GM12872 (cell line): ENCODE measurements at regions not wholly inside any gene's neighbourhood (a gene's known extent, or its start where the extent isn't known, plus 50 kb on each side); places are given as distances from the start of the nearest gene placed in this dataset.

Source experiments
- CTCF ChIP-seq: IDR thresholded peaks from 3 replicates; pipeline ENCODE4 v1.5.1; 2011; ENCODE audit warnings: low read depth, mild to moderate bottlenecking, low read length, moderate library complexity; ENCODE audit not compliant: insufficient read depth

DNA sequence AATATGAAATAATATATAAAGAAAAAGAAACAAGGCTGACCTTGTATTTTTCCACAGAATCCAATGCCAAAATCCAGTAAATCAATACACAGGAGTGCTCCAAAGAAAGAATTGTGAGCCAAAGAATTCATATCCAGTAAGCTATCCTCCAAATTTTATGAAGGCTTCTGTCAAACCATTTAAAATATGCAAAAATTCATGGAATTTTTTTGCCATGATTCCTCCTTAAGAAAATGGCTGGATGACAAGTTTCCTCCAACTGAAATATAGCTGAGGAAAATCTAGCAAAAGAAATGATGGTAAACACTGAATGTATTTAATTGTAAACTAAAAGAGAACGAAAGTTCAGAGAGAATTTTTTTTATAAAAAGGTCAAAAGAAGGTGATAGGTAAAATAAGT, 290.3 kb downstream of the UBE3D start:
- no peak for TF ChIP-seq CTCF

DNA sequence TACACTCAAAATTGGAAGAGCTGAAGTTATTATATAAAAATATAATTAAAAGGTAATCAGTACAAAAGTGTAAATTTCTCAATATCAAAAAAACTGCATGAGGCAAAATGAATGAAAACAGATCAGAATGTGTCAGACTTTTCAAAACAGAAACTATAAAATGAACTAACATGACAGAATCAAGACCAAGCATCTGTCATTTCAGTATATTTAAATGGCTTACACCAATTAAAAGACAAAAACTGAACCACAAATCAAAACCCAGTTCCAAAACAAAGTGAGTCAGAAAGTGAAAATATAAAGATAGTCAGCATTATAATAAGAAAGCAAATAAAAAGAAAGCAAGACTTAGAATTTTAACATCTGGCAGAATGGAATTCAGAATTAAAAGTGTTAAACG, 289.7 kb downstream of the UBE3D start:
- TF ChIP-seq CTCF = no peak

- TF ChIP-seq CTCF = no peak
These were observed 286.6 kb downstream of the UBE3D start for GRCh38 chr6:82779041-82779440.

DNA sequence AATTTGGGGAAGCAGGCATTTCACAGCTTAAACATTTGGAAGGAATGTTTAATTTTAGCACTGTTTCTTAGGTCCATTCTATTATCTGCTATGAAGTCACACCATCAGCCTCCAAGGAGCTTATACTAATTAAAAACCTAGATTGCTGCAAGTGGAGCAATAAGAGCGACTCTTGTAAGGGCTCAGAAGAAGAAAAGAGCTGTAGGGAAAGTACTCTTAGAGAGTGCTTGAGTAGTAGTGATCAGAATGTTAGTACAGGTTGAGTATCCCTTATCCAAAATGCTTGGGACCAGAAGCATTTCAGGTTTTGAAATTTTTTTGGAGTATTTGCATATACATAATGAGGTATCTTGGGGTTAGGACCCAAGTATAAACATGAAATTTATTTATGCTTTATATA, 285.3 kb downstream of the UBE3D start:
- TF ChIP-seq CTCF = no peak

DNA sequence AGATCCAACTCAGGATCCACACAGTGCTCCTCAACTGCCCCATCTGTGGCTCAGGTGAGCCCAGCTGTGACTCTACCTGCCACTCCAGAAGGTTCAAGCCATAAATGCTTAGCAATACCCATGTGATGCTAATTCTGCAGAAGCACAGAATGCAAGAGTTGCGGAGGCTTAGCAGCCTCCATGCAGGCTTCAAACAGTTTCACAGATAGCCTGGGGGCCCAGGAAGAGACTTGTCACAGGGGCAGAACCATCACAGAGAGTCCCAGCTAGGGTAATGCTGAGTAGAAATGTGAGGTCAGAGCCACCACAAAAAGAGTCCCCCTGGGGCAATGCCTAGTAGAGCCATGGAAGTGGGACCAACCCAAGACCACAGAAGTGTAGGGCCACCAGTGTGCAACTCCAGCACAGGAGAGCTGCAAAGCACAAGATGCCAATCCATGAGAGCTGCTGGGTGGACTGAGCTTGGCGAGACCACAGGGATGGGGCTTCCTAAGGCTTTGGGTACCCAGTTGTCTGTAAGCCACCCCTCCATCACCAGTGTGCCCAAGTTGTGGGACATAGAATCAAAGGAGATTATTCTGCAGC, 283.9 kb downstream of the UBE3D start:
- no peak for TF ChIP-seq CTCF

DNA sequence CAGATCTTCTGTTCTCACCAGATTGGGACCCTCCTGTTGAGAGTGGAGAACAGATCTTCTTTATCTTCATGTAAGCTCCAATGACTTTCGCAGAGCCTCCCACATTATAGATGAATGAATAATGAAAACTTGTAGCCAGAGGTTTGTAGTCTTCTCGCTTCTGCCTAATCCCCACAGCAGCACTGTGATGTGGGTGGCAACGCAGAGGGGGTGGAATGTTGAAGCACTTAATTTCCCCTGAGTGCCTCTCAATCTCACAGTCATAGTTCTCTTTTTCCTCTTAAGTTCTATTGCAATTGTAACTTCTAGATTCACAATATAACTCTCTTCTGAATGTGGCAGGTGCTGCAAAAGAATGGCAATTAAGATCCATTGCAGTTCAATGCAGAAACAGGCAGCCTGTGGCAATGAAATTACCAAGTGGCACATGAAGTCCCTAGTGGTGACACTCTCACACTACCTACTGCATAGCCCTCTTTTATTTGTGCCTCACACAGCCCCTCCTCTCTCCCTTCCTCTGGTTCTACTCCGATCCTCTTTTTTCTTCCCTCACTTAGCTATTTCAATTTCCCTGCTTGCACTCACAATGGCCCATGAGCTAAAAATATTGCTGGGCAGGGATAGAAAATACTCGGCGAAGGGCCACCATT, 281.9 kb downstream of the UBE3D start:
- peak; percentile 30; the same call in 1 of the 3 replicates for TF ChIP-seq CTCF

DNA sequence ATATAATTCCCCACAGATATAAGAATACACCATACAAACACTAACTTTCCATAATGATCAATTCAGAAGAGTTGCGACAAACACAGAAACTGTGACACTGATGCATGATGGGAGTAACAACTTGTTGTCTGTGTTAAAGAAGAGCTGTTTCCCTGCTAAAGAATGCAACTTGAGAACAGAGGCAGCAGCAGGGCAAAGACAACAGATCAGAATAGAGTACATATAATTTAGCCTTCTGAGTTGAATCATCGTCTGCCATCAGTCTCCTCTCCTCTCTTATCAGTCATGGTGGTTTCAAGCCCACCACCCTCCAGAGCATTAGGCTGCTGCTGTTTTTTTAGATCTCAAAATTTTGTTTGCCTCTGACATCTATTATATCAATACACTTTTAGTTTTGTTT, 280.4 kb downstream of the UBE3D start:
- TF ChIP-seq CTCF = no peak
